ENCODE measurements at regions not wholly inside any gene's neighbourhood (a gene's known extent, or its start where the extent isn't known, plus 50 kb on each side); places are given as distances from the start of the nearest gene placed in this dataset.

DNA sequence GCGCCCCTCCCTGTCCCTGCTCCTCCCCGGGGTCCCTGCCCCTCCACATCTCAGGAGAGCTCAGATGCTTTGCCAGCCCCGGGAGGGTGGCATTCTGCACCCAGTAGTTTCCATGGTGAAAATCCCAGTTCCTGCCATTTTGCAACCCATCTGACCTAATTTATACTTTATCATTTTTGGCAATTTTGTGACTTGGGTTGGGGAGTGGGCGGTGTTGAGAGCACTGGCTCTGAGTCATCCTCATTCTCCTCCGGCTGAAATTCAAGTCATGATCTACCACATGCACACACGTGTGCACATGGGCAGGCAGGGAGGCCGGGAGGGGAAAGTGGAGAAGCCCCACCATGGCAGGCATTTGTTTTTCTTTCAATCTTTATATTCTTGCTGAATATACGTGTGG, 208.6 kb downstream of the URI1 start:
- no peak for DNase-seq (ENCODE audit: low read depth in 4 of 4, low spot score in 3 of 4)

DNA sequence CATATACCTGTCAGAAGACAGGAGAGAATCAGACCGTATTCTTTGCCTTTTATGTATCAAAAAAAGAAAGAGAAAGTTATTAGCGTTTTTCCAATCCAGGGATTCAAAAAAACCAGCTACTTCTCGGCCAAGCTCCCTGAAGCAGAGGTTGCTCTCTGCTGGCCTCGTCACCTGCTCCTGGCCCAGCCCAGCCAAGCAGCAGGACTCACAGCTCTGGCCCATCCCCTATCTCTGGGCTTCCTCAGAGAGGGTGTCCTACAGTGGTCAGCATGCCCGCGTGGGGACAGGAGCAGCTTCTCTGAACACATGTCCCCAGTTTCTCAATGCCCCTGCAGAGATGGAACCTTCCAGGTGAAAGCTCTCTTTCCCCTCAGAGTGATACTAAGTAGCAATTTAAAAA, 209.0 kb downstream of the URI1 start:
- DNase-seq (ENCODE audit: low read depth in 4 of 4, low spot score in 3 of 4), result no peak

DNA sequence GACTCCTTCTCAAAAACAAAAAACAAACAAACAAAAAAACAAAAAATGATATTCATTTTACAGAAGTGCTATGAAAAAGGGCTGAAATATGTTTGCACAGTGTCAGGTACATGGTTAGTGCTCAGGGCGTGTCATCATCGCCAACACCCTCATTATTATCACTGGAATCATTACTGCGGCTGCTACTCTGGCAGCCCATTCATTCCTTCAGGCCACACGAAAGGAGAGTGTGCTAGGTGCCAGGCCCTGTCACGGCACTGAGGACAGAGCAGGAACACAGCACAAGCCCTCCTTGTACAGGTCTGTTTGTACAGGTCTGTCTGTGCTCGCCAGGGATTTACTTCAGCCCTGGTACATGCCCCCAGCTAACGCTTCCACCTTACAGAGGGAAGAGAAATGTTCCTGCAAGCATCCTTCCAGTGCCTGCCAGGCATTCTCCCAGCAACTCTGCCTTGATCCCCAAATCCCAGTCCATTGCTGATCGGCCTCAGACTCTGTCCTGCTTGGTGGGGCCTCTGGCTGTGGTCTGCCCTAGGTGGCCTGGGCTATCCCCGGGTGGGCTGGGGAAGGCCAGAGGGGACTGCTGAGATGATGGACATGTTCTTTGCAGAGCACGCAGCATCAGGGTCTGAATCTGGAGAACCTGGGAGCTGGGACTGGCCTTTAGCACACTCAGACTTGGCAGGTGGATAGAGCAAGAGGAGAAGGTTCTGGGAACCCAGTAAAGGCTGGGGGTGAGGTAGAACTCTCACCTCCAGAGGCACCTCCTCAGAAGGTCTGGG, 210.7 kb downstream of the URI1 start:
- DNase-seq (ENCODE audit: low read depth in 4 of 4, low spot score in 3 of 4), result no peak

DNA sequence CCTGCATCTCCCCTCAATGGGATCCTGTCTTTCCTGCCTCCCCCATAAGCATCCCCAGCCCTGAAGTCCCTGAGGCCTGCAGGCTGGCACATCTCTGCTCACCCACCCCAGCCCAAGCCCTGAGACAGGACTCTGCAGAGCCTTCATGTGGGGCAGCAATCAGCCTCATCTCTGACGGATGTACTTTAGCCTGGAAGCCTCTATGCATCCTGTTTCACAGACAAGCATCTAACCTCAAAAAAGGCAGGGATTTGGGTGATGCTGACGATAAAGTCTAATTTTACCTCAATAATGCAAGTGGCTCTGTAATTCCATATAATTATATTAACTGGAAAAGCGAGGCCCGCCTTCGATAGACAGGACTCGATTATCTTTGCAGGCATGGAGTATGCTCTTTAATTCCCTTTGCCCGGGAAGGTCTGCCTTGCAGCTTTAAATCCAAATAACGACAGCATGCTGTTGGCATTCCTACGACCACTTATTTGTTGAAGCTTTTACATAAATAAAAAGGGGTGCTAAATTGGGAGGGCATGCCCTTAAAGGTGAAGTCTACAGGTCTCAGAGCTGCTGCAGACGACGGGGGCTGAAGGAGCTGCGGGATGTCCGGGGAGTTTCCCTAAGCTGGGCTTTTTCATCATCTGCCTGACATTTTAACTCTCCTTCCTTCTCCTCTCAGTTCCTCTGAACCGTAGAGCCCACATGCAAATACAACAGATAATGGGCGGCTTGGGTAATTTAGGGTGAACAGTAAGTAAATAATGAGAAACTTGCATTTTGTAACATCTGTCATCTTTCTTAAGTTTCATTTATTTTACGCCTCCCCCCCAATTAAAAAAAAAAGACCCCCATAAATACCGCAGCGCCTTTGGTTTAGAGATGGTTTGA, 211.5 kb downstream of the URI1 start:
- no peak for DNase-seq (ENCODE audit: low read depth in 4 of 4, low spot score in 3 of 4)

DNA sequence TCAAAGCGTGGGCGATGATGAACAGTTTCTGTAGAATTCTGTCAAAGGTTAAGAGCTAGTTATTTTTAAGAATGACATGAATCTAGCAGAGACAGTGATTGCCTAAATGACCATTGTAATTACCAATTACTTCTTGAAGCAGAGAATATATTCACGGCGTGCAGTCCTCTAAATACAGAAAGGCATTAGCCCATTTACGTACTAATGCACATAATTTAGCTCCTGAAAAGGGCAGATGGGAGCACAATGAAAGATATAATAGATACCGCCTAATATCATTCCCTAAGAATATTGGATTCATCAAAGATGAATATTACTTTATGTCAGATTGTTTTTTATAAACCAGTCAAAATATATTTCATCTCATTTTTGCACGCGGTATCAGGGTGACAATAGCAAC, 212.4 kb downstream of the URI1 start:
- DNase-seq (ENCODE audit: low read depth in 4 of 4, low spot score in 3 of 4), result no peak

DNA sequence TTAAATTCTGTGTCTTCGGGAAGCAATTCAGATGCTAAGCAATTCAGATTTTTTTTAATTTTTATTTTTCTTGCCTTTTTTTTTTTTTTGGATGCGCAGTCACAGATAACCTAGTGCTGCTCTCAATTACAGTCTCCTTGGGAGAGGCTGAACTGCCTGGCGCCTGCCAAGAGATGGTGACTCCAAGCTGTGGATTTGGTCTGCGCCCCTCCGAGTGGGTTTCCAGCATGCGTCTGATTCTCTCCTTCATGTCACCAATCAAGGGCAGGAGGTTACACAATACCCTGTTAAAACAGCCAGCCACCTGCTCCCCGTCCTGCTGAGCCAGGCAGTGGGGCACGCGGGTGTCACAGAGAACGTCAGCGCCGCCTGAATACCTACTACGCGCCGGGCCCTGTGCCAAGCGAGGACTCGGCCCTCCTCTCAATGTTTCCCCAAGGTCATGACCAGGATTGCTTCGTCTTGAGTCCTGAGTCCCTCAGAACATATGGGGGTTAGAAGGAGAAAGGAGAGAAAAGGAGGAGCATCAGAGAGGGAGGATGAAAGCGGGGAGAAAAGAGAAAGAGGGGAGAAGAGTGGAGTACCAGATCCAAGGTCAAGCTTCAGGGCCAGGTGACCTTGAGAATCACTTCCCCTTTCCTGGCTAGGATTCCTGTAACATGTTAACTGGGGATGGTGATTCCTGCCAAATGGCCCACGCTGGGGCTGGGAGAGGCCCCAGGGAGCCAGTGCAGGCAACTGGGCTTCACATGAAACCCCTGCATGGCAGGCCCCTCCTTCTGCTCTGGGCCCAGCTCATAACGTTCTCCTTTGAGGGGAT, 213.6 kb downstream of the URI1 start:
- DNase-seq (ENCODE audit: low read depth in 4 of 4, low spot score in 3 of 4), result no peak

DNA sequence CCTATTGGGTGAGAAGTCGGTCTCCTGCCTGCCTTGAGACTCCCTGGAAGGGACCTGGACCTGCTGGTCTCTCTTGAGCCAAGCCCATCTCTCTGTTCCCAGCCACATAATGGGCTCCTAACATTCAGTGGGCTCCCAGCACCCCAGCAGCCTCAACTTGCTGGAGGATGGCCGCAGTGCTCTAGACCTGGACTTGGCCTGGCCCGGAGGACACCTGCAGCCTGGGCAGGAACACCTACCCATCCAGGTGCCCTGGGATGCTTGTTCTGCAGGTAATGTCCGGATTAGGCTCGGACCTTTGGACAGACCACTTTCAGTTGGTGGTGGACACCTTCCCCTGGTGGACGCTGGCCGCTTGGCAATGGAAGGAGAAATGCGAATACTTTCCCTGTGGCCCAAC, 214.6 kb downstream of the URI1 start:
- DNase-seq (ENCODE audit: low read depth in 4 of 4, low spot score in 3 of 4), result no peak

DNA sequence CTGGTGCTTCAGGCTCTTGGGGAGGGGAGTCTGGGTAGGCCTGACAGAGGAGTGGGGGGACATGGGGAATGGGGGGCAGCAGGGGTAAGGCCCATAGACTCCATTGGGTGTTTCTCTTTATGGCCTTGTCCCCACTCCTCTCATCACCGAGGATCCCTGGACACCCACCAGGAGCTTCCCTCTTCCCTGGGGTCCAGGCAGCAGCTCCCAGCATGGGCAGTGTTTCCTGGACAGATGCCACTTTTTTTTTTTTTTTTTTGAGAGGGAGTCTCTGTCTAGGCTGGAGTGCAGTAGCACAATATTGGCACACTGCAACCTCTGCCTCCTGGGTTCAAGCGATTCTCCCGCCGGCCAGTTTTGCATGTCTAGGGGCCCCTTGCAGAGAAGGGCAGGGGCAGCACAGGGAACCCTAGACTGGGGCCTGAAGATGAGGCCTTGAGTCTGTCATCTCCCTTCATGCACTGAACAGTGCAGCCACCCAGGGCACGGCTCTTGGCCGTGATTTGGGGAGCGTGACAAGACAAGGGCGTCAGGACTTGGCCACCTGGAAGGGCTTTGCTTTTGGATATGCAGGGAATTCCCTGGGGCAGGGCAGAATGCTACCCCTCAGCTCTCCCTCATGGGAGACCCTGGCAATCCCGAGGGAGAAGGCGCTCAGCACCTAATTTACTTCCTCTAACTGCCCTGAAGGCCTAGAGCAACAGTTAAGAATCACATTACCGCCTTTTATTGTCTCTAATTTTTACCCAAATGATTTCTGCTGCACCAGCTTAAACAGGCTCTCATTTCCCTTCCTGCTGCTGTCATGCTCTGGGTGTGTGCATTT, 213.9 kb upstream of the ZNF536 start:
- DNase-seq (ENCODE audit: low read depth in 4 of 4, low spot score in 3 of 4), result no peak

DNA sequence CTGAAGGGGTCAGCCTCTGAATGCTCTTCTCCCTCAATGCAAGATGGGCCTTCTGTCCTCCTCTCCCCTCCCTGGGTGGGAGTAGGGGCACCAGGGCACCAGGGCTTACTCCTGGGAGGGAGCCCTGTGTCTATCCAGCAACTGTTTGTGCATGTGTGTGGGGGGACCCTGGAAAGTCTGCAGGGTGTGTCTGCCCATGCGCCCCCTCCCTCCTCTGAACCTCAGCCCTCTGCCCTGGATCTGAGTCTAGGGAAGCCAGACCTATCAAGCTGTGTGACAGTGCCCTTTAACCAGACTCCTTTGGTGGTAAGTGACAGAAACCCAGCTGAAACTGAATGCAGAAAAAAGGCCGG, 213.3 kb upstream of the ZNF536 start:
- no peak for DNase-seq (ENCODE audit: low read depth in 4 of 4, low spot score in 3 of 4)

DNA sequence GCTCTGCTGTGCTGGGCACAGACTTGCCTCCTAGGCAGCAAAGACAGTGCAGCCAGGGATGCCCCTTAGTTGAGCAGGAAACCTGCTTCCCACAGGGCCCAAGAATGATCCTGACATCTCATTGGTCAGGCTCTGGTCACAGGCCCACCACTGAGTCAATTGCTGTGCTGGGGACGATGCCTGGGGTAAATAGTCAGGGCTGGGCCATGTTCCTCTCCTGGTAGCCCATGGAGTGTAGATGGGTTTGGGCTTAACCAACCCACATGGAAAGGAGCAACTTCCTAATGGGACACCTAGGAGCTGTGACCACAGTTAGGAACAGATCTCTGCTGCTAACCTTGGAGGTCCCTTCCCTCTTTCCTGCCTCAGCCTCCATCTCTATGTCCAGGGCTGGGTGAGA, 212.5 kb upstream of the ZNF536 start:
- no peak for DNase-seq (ENCODE audit: low read depth in 4 of 4, low spot score in 3 of 4)

DNA sequence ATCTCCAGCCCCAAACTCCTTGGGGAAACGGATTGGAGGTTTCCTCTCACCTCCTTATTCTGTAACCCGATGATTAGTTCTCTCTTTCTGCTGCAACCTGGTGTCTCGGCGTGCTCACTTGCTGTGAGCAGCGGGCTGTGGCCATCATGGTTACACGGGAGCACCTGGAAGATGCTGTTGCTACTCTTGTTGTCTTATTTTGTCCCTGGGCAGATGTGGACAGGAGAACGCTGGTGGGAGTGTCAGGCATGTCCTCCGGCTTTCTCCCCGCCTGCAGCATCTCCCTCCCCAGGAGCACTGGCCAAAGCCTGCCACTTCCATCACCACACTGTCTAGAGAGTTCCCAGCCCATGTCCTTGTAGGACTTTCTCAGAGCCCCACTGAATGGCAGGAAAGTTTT, 211.8 kb upstream of the ZNF536 start:
- no peak for DNase-seq (ENCODE audit: low read depth in 4 of 4, low spot score in 3 of 4)

DNA sequence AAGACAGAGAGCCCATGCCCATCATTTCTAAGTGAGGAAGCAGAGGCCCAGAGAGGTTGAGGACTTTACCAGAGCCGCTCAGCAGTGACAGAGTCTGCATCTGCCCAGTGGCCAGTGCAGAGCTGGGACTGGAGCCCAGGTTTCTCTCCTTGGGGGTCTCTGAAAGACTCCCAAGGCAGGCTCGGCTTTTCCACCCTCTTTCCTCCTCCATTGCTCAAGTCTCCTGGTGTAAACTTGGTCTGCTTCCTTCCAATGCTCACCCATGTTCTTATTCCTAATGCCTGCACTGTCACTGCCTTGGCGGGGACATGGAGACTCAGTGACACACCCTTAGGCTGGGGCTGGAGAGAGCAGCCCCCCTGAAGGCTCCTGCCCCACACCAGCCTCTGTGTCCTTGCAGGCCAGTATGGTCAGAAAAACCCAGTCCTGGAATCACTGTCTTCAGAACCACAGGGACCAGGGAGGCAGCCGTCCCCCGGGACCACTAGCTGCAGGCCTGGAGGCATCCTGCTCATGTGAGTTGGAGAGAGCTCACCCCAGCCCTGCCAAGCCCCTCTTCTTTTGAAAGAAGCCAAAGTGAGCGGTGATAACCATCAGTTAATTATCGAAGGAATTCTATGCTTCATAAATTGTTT, 211.0 kb upstream of the ZNF536 start:
- DNase-seq (ENCODE audit: low read depth in 4 of 4, low spot score in 3 of 4), result no peak

DNA sequence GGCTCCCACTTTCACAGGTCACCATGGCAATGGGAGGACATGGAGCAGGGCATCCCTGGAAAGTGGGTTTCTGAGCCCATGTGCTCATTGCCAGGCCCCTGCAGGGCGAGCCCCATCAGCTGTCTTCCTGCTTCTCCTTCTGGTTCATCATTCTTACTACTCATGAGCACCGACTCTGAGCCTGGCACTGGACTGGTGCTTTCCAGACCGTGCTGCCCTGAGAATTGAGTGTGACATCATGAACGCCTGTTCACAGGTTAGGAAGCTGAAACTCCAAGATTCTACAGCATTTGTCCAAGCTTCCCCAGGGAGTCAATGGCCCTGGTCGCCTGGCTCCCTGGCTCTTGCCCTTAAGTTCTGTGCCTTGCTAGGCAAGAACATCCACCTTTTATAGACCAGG, 210.4 kb upstream of the ZNF536 start:
- no peak for DNase-seq (ENCODE audit: low read depth in 4 of 4, low spot score in 3 of 4)

DNA sequence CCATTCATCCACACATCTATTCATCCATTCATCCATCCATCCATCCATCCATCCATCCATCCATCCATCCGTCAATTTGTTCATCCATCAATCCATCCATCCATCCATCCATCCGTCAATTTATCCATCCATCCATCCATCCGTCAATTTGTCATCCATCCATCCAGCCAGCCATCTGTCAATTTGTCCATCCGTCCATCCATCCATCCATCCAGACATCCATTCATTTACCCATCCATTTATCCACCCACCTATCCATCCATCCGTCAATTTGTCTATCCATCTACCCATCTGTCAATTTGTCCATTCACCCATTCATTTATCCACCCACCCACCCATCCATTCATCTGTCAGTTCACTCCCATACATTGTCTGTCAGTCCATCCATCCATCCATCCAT, 209.5 kb upstream of the ZNF536 start:
- DNase-seq (ENCODE audit: low read depth in 4 of 4, low spot score in 3 of 4), result no peak

DNA sequence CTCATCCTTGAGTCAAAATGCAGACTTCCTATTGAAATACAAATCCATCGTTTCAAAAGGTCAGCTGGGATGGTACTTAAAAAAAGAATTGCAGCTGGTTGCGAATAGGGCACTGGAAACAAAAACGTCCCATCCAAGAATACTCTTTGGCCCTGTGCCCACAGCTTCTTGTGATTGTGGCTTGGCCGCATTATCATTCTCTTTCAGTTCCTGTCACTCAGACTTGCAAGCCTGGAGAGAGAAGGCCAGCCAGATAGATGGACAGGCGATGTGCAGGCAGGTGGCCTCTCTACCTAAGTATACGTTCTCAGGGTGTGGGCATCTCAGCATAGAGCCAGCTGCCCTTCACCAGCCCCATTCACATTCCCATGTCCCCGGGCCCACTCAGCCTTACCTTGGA, 208.5 kb upstream of the ZNF536 start:
- no peak for DNase-seq (ENCODE audit: low read depth in 4 of 4, low spot score in 3 of 4)

DNA sequence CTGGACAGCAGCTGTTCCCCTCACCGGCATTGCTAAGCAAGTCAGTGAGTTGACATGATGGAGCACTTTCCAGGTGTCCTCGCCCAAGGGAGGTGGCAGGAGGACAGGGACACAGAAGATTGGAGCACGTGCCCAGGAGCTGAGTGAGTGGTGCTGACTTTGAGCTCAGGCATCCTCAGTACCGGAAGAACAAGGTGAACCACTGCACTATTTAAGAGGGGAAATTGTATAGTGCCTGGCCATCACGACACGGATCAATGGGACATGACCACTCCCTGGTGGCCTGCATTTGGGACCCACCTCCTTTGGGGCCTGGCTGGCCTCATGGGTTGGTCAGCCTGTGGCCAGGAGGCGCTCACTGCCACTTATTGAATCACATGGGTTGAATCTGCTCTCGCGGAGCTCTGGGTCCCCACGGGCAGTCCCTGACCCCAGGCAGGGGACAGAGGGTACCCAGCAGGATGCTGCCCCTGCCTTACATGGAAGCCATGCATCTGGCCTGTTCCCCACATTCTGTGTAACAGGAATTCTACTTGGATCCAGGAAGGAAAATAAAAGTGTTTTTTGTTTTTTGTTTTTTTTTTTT, 206.9 kb upstream of the ZNF536 start:
- no peak for DNase-seq (ENCODE audit: low read depth in 4 of 4, low spot score in 3 of 4)

DNA sequence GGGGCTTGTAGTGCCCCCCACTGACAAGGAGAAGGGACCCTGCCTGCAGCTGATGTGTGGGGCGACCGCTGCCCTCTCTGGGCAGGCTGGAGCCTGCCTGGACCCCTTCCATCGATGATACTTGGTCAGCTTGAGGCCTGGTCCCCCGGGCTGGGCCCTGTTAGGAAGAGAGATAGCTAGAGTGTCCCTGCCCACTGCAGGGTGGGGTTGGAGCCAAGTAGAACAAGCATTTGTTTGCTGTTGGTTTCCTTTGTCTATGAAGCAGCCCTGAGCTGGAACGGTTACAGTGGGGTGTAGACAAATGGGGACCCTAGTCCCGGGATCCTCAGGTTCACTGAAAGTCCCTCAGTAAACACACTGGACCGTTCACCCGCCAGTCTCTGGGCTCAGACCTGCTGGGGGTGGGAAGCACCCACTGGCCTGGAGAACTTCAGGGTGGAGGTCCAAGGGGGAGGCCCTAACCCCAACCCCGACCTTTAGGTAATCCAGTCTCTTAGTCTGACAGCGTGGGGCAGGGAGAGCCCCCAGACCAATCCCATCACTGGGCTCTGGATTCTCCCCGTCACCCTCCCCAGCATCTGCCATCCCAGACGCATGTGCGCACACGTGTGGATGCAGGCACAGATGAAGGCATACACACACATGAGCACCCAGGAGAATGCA, 204.8 kb upstream of the ZNF536 start:
- no peak for DNase-seq (ENCODE audit: low read depth in 4 of 4, low spot score in 3 of 4)

DNA sequence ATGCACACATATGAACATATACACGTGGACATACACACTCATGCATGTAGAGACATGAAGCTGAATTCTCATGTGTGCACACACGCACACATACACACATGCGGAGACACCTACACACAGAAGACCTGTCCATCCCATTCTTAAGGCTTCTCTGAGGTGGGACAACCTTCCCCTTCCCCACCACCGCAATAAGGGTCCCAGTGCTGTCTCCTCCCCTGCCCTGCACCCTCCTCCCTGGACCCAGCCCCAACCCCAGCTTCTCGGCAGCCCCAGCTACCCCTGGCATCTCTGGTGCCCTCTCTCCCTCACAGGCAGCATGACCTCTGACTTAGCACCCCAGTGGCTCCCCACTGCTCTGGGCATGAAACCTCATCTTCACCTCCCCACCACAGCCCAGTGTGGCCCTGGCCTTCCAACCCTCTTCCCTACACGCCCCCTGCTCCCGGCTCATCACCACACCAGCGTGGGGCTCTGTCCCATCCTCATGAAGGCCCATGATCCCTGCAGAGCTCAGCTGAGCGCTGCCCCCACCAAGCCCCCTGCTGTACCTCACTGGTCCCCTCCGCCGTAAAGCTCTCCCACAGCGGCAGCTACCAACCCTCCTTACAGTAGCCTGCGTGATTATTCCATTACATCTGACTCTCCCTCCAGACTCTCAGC, 204.1 kb upstream of the ZNF536 start:
- DNase-seq (ENCODE audit: low read depth in 4 of 4, low spot score in 3 of 4), result no peak

DNA sequence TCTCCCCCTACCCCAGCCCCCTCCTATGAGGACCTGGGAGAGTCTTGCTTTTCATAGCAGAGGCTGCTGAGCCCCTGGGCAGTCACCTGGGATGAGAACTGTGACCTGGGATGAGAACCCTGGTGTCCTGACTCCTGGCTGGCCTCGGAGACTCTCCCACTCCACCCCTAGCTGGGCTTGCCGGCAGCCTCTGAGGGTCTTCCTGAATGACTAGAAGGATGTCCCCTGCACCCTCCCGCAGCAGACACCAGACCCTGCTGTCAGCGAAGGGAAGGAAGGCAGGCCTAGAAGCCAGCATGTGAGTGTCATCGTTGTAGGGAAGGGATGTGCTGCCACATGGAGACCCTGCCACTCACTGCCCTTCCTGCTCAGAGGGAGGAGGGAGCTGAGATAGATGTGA, 203.4 kb upstream of the ZNF536 start:
- DNase-seq (ENCODE audit: low read depth in 4 of 4, low spot score in 3 of 4), result no peak

Data from left renal pelvis (tissue), 4 donors.